HEK293 (cell line): ENCODE measurements at regions not wholly inside any gene's neighbourhood (a gene's known extent, or its start where the extent isn't known, plus 50 kb on each side); places are given as distances from the start of the nearest gene placed in this dataset.

Experiments
- CTCF ChIP-seq: fragments of 450-650 bp; formaldehyde crosslinking; IDR thresholded peaks from 2 replicates; pipeline ENCODE4 v1.5.1; 2016; ENCODE audit warnings: missing biosample characterization, missing genetic modification characterization
- GLI4 ChIP-seq: fragments of 450-650 bp; formaldehyde crosslinking; IDR thresholded peaks from 2 replicates; pipeline ENCODE4 v1.5.1; 2016; ENCODE audit warnings: missing biosample characterization, missing genetic modification characterization
- ZNF488 ChIP-seq: fragments of 450-650 bp; formaldehyde crosslinking; IDR thresholded peaks from 2 replicates; pipeline ENCODE4 v1.5.1; 2016; ENCODE audit warnings: missing biosample characterization, missing genetic modification characterization
- TF ChIP-seq, protein P1 (sequence below): fragments of 450-650 bp; formaldehyde crosslinking; IDR thresholded peaks from 2 replicates; pipeline ENCODE4 v1.5.1; 2016; ENCODE audit warnings: missing biosample characterization, missing genetic modification characterization
- TF ChIP-seq, protein P2 (sequence below): fragments of 450-650 bp; formaldehyde crosslinking; IDR thresholded peaks from 2 replicates; pipeline ENCODE4 v1.5.1; 2017; ENCODE audit warnings: missing biosample characterization, missing genetic modification characterization

- TF ChIP-seq CTCF (no peak), ZNF488 (tag by site-specific recombination) (no peak), GLI4 (no peak)
- TF ChIP-seq, protein P1, sequence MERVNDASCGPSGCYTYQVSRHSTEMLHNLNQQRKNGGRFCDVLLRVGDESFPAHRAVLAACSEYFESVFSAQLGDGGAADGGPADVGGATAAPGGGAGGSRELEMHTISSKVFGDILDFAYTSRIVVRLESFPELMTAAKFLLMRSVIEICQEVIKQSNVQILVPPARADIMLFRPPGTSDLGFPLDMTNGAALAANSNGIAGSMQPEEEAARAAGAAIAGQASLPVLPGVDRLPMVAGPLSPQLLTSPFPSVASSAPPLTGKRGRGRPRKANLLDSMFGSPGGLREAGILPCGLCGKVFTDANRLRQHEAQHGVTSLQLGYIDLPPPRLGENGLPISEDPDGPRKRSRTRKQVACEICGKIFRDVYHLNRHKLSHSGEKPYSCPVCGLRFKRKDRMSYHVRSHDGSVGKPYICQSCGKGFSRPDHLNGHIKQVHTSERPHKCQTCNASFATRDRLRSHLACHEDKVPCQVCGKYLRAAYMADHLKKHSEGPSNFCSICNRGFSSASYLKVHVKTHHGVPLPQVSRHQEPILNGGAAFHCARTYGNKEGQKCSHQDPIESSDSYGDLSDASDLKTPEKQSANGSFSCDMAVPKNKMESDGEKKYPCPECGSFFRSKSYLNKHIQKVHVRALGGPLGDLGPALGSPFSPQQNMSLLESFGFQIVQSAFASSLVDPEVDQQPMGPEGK (tag by site-specific recombination): no peak
- TF ChIP-seq, protein P2, sequence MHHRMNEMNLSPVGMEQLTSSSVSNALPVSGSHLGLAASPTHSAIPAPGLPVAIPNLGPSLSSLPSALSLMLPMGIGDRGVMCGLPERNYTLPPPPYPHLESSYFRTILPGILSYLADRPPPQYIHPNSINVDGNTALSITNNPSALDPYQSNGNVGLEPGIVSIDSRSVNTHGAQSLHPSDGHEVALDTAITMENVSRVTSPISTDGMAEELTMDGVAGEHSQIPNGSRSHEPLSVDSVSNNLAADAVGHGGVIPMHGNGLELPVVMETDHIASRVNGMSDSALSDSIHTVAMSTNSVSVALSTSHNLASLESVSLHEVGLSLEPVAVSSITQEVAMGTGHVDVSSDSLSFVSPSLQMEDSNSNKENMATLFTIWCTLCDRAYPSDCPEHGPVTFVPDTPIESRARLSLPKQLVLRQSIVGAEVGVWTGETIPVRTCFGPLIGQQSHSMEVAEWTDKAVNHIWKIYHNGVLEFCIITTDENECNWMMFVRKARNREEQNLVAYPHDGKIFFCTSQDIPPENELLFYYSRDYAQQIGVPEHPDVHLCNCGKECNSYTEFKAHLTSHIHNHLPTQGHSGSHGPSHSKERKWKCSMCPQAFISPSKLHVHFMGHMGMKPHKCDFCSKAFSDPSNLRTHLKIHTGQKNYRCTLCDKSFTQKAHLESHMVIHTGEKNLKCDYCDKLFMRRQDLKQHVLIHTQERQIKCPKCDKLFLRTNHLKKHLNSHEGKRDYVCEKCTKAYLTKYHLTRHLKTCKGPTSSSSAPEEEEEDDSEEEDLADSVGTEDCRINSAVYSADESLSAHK (tag by site-specific recombination): no peak
Measured at GRCh38 chr7:84664626-84665025, 470.0 kb upstream of the SEMA3A start.
